HG02610 (cell line): ENCODE measurements at regions not wholly inside any gene's neighbourhood (a gene's known extent, or its start where the extent isn't known, plus 50 kb on each side); places are given as distances from the start of the nearest gene placed in this dataset.
"Not testable (repeated sequence)": the region's sequence is repeated elsewhere in the genome, so short reads cannot be mapped to it uniquely, and the experiment has no call there.

ENCODE experiments used
- ATAC-seq: cut with Tn5 transposase; IDR thresholded peaks from one replicate; pipeline ENCODE4 v1.9.1; 2021; ENCODE audit warnings: mild to moderate bottlenecking, moderate library complexity; ENCODE audit not compliant: unreplicated experiment

DNA sequence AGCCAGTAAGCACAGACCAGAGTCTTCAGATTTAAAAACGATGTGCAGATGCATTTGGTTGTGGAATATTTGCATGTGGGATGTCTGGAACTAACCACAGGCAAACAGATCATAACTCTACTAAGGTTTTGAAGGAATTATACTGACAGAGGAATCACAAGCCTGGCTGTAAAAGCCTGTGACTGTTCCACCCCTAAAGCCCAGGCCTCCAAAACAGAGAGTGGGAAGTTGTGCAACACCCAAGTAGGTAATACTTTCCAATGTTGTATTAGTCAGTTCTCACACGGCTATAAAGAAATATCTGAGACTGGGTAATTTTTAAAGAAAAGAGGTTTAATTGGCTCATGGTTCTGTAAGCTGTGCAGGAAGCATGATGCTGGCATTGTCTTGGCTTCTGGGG lies 68.1 kb upstream of the DCD start:
- ATAC-seq, result no peak

DNA sequence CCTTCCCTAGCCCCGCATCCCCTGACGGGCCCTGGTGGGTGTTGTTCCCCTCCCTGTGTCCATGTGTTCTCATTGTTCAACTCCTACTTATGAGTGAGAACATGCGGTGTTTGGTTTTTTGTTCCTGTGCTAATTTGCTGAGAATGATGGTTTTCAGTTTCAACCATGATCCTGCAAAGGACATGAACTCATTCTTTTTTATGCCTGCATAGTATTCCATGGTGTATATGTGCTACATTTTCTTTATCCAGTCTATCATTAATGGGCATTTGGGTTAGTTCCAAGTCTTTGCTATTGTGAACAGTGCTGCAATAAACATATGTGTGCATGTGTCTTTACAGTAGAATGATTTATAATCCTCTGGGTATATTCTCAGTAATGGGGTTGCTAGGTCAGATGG lies 65.7 kb upstream of the DCD start:
- ATAC-seq, result not testable (repeated sequence)

DNA sequence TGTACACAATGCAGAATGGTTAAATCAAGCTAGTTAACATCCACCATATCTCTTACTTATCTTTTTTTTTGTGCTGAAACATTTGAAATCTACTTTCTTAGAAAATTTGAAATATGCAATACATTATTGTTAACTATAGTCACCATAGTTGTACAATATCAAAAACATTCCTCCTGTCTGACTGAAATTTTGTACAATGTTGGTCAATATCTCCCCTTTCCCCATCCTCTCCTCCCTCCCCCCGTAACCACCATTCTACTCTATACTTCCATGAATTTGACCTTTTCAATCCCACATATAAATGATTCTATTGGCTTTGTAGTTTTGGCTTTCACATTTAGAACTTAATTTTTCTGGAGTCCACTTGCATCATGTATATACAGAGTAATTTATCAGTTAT lies 63.5 kb upstream of the DCD start:
- ATAC-seq, result no peak

DNA sequence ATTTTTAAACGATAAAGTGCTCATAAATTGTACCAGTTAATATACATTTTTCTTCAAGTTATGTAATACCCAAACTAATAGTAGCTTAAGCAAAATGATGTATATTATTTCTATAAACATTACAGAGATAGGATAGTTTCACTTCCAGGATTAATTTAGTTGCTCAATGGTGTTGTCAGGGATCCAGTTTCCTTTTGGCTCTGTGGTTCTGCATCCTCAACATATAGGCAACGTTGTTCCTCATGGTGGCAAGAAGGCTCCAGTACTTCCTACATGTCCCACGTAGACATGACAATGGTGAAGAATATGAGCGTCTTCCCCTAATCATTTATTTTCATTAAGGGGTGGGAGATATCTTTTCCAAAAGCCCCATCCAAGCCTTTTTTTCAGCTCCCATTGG lies 60.7 kb upstream of the DCD start:
- no peak for ATAC-seq

DNA sequence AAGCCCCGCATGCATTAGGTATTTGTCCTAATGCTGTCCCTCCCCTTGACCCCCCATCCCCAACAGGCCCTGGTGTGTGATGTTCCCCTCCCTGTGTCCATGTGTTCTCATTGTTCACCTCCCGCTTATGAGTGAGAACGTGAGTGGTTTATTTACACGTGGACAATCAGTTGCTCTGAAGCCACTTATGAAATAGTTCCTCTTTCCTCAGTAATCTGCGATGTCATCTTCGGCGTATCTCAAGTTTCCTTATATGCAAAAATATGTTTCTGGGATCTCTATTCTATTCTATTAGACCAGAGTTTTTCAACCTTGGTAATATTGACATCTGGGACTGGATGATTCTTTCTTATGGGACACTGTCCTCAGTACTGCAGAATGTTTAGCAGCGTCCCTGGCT lies 56.0 kb upstream of the DCD start:
- no peak for ATAC-seq

DNA sequence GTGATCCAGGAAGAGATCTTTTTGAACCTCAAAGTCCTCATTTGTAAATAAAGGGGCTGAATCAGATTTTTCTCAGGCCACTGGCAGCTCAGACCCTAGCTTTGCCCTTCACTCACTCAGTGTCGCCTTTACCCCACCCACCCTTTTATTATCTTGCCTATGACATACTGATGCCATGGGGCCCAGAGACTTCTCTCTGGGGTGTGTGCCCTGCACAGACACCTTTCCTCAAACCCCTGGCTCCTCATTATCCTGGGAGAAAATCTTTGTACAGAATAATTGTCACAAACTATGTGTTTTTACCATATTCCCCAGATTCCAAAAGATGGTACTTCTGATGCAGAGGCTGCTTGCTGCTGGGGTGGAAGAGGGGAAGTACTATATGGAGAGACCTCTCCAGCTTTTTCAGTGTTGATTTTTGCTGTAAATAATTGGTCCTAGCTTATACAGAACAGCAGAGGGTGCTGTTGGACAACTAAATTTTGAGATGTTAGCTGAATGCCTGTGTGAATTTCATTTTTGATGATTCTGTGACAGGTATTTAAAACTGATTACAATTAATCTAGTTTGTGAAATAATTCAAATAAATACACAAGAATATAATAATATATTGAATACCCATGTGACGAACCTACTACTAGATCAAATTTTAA lies 53.9 kb upstream of the DCD start:
- ATAC-seq, result no peak

DNA sequence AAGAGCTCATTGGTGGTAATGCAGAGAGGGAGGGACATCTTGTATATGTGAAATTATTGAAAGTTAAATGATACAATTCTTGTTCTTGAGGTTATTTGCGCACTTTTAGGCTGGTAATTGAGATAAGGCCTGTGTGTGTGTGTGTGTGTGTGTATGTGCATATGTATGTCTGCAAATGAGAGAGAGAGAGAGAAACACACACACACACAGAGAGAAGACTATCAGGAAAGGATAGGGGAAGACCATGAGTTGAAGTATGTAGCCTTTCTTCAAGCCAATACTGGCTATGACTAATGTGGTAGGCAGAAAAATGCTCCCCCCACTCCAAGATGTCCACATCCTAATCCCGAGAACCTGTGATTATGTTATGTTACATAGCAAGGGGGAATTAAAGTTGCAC lies 52.7 kb upstream of the DCD start:
- ATAC-seq, result no peak

DNA sequence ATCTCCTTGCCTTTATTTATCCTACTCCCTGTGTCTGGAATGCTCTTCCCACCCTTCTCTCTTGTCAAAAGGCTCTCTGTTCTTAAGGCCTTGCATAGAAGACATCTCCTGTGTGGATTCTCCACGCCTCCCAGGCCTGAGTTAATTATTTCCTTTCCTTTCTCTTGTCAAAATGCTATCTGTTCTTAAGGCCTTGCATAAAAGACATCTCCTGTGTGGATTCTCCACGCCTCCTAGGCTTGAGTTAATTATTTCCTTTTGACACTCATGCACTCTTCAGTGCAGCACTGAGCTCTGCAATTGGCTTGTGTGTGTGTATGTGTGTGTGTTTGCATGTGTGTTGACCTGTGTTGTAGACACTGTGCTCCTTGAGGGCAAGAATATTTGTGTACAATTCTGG lies 52.1 kb upstream of the DCD start:
- no peak for ATAC-seq
